Activated T-helper 1 cell treated with Interleukin-2 at 50 U/mL for 16 hours (primary cell): ENCODE measurements at regions not wholly inside any gene's neighbourhood (a gene's known extent, or its start where the extent isn't known, plus 50 kb on each side); places are given as distances from the start of the nearest gene placed in this dataset.
"Not testable (repeated sequence)": the region's sequence is repeated elsewhere in the genome, so short reads cannot be mapped to it uniquely, and the experiment has no call there.

Experiments used
- DNase-seq: peaks from one replicate; pipeline ENCODE4 v3.0.0-alpha.2; 2020; ENCODE audit warnings: low read depth

DNA sequence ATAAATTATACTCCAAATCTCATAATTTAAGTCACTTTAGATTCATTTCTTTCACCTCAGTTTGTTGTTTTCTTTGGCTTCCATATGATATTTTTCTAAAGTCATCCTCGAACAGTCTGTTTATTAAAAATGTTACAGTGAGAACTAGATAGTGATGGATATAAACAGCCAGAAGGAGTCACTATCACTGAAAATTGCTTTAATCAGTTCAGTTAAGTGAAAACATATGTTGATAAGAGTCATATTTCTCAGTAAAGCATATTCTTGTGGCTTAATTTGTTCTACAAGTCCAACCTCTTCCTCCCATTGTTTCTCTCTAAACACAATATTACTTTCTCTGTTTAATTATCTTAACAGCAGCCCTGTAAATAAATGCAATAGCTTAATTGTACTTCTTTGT lies 427.5 kb upstream of the ALCAM start:
- no peak for DNase-seq

DNA sequence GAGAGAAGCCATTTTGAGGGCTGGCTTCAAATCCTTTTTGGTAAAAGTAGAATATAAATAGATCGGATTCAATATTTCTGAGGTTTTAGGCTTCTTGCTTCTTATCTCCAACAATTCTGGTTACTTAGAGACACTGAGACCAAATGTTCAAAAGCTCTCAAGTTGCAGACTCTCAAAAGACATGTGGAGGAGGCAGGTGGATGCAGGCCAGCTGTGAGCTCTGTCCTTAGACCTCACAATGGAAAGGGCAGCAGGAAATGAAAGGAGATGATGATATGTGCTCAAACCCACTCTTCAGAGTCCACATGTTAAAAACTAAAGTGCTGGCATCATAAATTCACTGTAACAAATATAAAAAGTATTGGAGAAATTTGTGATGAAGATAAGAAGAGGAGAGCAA lies 424.9 kb upstream of the ALCAM start:
- DNase-seq: no peak

DNA sequence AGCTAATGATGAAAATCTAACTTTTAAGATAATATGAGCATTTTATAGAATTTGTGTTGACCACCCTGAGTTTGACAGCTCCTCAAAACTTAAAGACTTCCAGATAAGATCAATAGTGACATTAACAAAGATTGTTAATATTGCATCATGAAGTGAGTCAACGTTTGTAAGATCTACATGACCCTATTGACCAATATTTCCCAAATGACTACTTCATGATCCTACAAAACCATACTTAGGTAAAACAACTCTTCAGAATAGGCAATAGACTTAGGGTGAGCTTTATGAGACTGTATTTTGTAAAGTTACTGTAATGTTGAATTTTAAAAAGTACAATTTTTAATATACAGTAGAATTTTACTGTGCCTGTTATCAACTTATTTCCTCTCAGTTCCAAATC lies 422.7 kb upstream of the ALCAM start:
- DNase-seq: no peak

DNA sequence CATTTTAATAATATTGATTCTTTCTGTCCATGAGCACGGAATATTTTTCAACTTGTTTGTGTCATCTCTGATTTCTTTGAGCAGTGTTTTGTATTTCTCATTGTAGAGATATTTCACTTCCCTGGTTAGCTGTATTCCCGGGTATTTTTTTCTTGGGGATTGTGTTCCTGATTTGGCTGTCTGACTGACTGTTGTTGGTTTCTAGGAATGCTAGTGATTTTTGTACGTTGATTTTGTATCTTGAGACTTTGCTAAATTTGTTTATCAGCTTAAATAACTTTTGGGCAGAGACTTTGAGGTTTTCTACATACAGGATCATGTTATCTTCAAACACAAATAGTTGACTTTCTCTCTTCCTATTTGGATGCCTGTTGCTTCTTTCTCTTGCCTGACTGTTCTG lies 418.8 kb upstream of the ALCAM start:
- no peak for DNase-seq

DNA sequence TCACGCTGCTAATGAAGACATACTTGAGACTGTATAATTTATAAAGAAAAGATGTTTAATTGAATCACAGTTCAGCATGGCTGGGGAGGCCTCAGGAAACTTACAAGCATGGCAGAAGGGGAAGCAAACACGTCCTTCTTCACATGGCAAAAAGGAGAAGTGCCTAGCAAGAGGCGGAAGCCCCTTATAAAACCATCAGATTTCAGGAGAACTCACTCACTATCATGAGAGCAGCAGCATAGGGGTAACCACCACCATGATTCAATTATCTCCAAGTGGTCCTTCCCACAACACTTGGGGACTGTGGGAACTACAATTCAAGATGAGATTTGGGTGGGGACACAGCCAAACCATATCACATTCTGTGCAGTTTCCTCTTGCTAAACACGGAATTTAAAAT lies 416.9 kb upstream of the ALCAM start:
- DNase-seq: not testable (repeated sequence)

DNA sequence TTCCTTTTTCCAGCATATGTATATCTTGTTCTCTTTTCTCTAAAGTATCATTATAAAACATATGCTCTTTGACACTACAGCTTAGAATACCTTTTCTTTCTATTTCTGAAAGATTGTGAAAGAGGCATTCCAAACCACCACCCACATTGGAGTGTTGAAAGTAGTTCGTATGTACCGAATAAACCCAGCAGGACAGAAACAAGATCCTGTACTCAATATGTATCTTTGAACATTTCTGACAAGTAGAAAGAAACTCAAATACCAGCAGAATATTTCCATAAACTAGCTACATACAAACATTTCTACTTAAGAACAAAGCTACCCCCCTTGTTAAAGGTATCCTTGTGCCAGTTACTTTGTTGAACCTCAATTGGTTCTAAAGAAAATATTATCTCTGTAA lies 415.3 kb upstream of the ALCAM start:
- no peak for DNase-seq

DNA sequence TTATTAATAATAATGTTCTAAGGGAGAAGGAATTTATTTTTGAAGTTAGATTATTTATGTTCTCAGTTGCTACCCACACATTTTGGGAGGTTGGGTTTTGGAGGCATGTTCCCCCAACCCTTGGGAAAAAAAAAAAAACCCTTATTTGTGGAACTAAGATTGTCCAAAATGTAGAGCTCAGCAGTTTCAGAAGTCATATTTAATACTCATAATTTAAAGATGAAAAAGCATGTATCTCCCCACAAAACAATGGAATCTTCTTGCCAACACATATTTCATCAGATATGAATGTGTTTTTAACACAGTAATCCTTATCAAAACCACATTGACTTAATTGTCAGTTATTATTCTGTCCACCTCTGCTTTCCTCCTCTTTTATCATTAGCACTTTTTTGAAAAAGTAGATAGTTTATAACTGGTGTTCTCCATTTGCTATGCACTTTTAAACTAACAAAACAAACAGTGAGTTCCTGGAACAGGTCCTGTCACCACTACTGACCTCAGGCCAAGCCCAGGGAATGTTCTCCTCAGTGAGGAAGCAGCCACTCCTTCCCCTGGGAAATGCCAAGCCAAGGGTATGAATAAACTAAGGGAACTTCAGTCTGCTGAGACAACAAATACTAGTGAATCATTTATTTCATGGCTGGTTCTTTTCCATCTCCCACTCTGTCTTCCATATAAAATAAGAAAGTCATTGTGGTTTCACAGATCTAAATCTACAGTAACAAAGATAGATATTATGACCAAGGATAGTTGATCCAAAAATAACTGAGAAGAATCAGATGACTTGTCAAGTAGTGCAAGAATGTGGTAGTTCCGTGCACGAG lies 414.4 kb upstream of the ALCAM start:
- DNase-seq: no peak

DNA sequence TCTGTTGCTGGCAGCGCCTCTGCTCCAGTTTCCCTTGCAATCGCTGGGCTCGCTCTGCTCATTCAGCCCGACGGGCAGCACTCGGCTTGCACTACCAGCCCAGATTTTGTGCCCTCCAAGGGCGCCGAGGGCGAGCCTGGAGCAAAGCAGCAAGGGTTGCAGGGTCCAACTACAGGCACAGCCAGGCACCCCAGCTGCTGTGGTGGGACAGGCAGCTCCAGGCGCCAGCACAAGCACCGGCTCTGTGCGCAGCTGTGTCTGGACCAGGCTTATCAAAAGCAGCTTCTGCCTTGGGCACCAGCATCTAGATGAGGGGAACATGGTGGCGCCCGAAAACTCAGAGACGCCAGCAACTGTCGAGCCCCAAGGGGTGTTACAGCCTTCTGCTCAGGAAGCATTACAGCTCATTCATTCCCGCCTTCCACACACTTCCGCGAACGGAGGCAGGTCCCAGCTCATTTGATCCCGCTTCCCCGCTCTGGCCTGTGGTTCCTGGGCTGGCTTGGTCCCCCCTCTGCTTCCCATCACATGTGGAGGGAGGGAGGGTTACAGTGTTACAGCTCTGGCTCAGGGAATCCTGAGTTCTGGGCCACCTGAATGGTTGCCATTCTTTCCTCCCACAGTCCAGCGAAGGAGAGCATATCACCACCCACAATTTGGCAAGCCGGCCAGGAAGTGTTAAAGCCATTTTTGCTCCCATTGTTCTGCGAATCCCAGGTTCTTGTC lies 409.9 kb upstream of the ALCAM start:
- DNase-seq: no peak

DNA sequence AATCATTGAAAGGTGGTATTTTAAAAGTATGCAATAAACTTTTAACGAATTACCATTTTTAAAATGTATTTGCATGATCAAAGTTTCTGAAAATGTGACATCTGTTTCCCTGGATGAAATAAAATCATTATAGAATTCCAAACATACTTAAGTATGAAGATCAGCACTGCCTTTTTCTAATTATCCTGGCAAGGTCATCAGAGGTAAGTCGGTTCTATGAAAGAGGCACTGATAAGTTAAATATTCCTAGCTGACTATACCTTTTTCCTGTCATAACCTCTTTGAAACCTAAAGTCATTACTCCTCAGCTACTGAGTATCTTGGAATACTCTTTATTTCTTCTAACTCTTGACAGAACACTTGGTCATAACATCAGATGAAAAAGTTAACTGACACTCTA lies 406.1 kb upstream of the ALCAM start:
- no peak for DNase-seq

DNA sequence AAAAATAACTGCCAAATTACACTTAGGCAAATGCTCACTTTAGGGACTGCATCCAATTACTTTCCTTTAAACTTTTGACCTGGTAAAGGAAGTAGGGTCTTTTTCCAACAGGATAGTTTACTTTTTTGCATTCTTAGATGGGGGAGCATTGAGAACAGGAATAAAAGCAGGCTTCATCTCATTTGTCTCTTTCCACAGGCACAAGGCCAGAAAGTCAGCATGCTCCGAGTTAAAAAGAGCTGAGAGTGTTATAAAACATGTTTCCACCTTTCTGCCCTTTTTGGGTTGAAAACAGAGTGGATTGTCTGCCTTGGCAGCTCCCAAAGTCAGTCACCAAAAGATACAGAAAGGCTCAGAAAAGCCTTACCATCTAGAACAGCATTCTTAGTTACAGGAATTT lies 404.9 kb upstream of the ALCAM start:
- DNase-seq: no peak

DNA sequence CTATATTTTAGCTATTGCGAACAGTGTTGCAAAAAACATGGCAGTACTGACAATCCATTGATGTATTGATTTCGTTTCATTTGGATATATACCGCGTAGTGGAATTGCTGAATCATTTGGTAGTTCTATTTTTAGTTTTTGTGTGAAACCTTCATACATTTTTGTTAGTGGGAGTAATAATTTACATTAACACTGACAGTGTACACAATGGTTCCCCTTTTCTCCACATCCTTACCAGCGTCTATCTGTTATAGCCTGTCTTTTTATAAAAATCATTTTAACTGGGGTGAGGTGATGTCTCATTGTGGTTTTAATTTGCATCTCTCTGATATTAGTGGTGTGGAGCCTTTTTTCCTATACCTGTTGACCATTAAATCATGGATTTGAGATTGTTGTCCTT lies 392.4 kb upstream of the ALCAM start:
- DNase-seq: no peak

DNA sequence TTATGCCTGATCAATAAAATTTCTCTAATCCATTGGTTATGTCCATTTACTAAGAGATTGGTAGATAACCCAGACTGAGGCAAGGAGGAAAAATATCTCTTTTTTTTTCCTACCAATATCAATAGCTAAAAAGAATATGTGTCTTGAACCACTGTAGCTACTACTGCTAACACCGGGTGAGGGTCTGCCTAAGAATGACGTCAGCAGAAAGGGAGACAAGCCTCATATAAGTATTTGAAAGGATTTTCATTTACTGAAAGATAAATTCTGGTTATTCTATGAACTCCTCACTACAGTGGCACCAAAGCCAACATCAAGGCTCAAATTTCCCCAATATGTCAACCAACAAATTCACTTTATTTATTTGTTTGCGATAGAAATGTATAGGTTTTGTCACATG lies 389.0 kb upstream of the ALCAM start:
- DNase-seq: no peak

DNA sequence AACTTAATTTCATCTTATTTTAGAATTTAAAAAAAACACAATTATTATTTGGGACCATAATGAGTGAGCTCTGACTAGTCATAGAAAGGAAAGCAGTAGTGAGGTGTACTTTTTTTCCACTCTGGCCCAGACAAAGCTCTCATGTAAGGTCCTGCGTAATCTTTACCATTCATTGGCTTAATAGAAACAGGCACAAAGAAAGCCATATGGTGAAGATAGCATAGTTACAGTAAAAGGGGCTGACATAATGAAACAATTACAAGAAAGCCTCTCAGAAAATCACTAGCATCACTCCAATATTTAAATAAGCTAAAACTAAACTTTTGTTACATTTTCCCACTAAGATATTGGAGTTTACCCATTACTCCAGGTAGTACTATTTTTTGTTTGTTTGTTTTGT lies 384.6 kb upstream of the ALCAM start:
- DNase-seq: no peak

DNA sequence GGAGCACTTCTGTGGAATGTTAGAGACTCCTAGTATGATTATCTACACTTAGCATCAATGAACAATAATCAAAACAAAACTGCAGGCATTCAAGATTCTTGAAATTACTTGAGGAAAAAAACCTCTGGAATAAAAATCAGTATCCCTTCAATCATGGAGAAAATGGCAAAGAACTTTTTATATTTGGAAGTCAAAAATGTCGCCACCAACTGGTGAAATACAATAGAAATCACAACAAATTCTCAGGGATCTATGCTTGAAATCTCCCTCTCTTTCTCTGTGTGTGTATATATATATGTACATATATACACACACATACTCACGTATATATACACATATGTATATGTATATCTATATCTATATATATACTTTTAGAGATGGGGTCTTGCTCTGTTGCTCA lies 378.9 kb upstream of the ALCAM start:
- no peak for DNase-seq

DNA sequence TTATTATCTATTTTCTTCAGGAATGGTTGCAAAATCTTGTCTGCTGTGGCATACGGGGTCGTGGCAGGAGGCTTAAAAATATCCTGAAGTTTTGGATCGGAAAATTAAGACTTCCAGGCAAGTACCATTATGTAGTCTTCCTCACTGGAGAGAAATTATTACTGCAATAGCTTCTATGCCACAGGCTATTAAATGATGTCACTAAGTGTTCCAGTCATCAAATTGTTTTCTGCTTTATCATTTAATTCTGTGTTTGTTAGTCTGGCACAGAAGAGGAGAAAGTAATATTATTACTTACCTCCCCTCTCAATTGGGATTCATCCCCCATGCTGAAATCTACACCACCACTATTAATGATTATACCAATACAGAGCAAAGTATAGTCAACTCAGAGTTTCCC lies 378.2 kb upstream of the ALCAM start:
- no peak for DNase-seq

DNA sequence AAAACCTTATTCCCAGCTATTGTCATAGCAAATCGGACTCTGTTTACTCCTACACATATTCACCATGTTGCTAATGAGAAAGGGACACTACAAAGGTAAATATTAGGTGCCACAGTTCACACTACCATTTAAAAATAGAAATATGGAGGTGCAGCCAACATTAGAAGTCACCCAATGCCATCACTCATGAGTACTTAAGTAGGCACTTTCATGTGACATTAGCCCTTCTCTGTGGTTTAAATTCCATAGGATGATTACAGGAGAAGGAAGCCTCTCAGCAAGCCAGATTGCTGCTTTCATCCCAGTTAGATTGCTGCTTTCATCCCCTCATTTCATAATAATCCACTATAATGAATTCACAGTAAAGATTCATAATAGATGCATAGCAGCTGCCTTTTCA lies 376.8 kb upstream of the ALCAM start:
- DNase-seq: no peak

DNA sequence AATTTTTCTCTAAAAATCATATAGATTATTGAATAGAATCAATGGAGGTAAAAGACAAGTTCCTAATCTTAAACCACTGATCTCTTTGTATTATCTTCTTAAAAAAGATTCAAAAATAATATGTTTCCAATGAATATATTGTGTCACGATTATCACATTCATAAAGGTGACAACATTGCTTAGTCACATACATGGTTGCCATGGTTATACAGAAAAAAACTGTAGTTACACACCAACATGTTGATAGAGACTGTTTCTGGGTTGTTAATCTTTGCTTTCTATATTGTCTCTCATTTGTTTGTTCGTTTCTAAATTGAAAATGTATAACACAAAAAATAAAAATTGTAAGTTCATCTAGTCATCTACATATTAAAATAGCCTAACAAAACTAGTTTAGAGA lies 376.0 kb upstream of the ALCAM start:
- no peak for DNase-seq

DNA sequence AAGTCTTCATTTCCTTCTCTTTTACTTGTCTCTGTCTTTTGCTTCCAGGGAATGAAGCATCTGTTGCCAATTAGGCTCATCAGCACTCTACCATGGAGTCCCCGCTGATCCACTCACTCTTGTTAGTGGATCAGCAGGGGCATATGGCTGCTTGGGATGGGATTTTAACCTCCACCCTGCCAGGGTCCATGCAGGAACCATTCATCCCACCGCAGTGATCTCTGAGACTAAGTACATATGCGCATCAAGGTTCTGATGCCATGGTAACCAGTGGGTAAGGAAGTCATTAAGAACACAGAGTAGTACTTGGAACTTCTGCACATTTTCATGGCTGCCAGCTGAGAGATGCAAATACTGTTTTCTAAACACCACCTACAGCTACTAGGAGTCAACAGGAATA lies 374.0 kb upstream of the ALCAM start:
- DNase-seq: no peak

DNA sequence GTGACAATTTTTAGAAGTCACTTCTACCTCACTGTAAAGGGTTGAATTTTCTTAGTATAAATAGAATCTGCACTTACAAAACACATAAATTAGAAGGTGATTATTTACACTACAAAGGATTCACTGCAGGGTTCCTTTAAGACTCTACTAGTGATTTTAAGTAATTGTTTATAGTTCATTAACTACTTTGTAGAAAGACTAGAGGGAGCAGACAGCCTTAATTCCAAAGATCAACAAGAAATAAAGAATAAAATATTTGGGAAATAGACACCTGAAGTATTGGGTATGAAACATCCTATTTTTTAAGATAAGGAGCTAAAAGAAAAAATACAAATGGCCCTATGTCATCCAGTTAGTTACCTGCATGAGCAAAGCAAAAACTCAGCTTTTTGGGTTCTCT lies 360.5 kb upstream of the ALCAM start:
- DNase-seq: no peak

DNA sequence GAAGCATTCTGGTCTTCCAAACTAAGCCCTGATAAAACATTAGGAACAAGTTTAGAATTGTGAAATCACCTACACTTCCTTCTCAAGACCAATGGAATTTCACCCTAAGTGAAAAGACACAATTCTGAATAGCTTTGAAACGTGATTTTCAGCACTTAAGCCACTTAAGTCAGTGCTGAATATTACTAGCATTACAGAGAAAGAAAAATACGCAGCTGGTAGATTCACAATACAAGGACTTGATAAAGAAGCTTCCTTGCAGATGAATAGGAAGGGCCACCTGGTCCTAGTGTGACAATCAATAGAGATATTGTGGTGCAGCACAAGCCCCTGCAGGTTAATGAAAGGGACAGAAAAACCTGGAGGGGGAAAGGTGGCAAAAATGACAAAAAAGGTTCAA lies 353.1 kb upstream of the ALCAM start:
- DNase-seq: no peak

DNA sequence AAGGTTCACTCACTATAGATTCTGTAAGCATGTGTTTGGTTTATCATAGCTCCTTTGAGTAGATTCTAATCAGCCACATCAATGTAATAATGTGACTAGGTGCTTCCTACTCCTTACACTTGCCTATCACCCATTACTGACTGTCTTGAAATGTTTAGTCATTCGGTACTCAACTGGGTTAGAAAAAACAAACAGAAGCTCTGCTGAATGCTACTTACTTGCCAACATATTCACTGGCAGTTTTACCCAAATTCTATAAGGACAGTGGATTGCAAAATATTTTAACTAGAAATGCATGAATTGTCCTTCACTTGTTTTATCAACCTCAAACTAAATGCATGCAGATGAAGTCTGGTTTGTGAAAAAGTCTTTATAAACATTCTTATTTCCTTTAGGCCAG lies 352.1 kb upstream of the ALCAM start:
- no peak for DNase-seq

DNA sequence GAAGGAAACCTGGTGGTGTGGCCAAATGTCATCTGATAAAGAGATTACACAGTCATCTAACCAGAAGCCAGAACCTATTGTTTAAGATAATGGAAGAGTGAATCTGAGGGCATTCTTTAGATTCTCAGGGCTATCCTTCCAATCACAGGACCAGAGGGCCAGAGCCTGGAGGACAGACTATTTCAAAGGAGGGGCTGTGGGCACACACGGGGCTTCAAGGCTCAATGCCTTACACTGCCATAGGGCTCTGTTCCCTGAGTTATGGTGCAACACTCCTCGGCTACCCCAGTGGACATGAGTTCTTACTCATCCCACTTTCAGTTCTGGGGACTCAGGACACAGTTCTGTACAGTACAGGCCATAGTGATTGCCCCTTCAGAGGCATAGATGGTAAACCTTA lies 343.9 kb upstream of the ALCAM start:
- DNase-seq: no peak

DNA sequence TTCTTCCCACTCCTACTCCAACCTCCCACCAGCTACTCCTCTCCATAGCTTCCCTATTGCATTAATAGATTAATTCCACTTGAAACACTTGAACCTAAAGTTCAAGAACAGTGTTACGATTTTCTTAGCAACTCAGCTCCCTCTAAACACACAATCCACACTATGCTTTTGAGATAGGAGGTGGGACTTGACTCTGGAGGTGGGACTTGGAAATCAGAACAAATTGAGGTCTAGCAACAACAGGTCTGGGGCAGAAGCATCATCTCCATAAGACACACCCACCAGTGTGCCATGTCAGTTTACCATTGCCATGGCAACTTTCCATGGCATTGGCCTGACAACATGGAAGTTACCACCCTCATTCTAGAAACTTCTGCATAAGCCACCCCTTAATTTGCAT lies 336.5 kb upstream of the ALCAM start:
- no peak for DNase-seq

DNA sequence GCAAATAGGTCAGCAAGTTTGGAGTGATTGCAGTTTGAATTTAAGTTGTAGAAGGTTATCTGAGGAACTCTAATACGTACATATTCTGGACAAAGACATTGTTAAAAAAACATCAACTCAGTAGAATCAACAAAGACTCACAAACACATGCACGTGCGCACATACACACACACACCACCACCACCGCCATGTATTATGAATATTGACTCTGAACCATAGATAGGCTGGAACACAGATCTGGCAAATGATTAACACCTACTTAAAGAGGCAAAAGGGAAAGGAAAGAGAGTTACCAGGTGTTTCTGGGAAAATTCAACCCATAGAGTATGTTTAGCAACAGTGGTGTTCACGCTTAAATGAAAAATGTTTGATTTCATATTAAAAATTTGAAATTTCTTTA lies 334.2 kb upstream of the ALCAM start:
- DNase-seq: no peak
